ENCODE measurements at regions not wholly inside any gene's neighbourhood (a gene's known extent, or its start where the extent isn't known, plus 50 kb on each side); places are given as distances from the start of the nearest gene placed in this dataset.
A peak's percentile ranks its signal among the peaks of the same experiment; 100 is the strongest.
"Not testable (repeated sequence)": the region's sequence is repeated elsewhere in the genome, so short reads cannot be mapped to it uniquely, and the experiment has no call there.

DNA sequence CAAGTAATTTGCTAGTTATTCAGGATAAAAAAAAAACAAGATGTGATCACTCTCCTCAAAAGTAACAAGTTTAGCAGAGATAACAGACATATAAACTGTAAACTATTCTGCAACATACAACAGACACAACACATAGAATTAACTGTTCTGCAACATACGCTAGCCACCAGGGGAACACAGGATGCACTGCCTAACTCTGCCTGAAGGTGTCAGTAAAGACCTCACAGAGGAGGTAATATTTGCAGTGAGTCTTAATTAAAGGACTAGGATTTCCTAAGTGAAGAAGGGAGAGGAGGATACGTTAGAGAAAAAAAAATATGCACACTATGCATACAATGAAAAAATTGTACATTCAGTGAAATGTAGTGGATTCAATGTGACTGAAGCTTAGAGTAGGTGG is 129.6 kb downstream of the NBPF8 start:
- not testable (repeated sequence) for DNase-seq (ENCODE audit: low read depth, low spot score); H3K27me3 ChIP-seq (ENCODE audit: control insufficient read depth, insufficient read depth, low read length); H3K9me3 ChIP-seq (ENCODE audit: control insufficient read depth, insufficient read depth, low read length); H3K27ac ChIP-seq (ENCODE audit: low read length); H3K4me1 ChIP-seq (ENCODE audit: control insufficient read depth, insufficient read depth, low read length); H3K36me3 ChIP-seq (ENCODE audit: control insufficient read depth, insufficient read depth, low read length); H3K4me3 ChIP-seq (ENCODE audit: low read length)
- WGBS (ENCODE audit: insufficient coverage, insufficient read length) = no CpG with 5 or more reads among the region's 2 CpGs

DNA sequence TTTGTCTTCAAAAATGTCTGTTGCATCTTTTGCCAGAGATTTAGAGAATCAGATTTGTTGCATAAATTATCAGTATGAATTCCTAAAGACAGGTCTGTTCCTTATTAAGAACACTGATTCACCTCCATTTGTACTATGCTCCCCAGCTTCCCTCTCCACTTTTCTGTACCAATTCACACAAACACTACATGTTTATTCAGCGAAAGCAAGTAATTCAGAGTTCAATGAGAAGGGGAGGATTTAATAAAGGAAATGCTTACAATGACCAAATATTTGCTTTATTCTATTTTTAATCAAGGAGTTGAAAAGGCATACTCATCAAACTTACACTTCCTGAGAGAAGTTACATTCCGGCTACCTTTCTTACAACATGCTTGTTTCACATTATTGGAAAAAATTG is 135.5 kb downstream of the NBPF8 start:
- not testable (repeated sequence) for H3K27ac ChIP-seq (ENCODE audit: low read length); H3K4me1 ChIP-seq (ENCODE audit: control insufficient read depth, insufficient read depth, low read length); H3K27me3 ChIP-seq (ENCODE audit: control insufficient read depth, insufficient read depth, low read length); H3K36me3 ChIP-seq (ENCODE audit: control insufficient read depth, insufficient read depth, low read length); H3K4me3 ChIP-seq (ENCODE audit: low read length); H3K9me3 ChIP-seq (ENCODE audit: control insufficient read depth, insufficient read depth, low read length); DNase-seq (ENCODE audit: low read depth, low spot score)
- WGBS (ENCODE audit: insufficient coverage, insufficient read length) = no CpG with 5 or more reads among the region's 2 CpGs

DNA sequence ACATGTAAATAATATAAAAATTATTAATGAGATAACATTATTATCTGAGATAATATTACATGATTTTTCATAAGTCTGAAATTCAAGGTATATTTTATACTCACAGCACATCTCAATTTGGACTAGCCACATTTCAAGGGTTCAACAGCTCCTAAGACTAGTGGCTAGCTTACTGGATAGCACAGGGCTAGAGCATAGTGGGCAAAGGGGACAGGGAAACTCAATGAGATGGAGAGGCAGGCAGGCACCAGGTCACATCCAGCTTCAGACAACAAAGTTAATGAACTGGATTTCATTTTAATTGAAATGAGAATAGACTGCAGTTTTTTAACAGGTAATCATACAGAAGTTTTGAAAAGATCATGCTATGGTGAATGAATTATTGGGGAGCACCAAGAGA is 137.4 kb downstream of the NBPF8 start:
- not testable (repeated sequence) for H3K4me1 ChIP-seq (ENCODE audit: control insufficient read depth, insufficient read depth, low read length); H3K9me3 ChIP-seq (ENCODE audit: control insufficient read depth, insufficient read depth, low read length); DNase-seq (ENCODE audit: low read depth, low spot score); H3K27me3 ChIP-seq (ENCODE audit: control insufficient read depth, insufficient read depth, low read length); H3K4me3 ChIP-seq (ENCODE audit: low read length); H3K36me3 ChIP-seq (ENCODE audit: control insufficient read depth, insufficient read depth, low read length); H3K27ac ChIP-seq (ENCODE audit: low read length)

DNA sequence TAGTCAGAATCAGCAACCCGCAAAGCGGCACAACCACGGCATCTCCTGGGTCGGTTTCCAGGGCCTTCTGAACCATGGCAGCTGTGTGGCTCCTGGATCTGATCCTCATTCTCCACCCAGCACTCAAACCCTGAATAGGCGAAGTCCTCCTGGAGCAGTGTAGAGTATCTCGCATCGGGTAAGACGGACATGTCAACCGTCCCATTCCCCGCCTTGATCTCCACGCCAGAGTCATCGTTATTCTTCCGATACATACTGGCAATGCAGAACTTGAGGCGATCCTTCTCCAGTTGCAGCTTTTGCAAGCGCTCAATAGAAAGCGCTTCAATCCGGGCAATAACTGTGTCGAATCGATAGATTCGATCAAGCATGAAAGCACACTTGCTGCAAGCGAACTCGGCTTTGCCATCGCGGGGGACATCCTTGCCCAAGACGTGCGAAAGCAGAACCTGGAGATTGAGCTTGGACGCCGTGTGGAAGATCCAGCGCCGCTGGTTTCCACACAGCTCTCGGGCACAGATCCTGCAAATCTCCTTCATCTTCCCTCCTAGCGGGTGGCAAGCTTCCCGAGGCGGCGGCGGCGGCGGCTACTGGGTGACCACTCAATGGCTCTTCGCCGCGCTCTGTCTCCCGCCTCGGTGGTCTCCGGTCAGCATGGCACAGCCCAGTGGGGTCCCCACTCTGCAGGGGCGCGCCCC is 142.9 kb downstream of the NBPF8 start:
- H3K4me1 ChIP-seq (ENCODE audit: control insufficient read depth, insufficient read depth, low read length); H3K36me3 ChIP-seq (ENCODE audit: control insufficient read depth, insufficient read depth, low read length); DNase-seq (ENCODE audit: low read depth, low spot score); H3K27me3 ChIP-seq (ENCODE audit: control insufficient read depth, insufficient read depth, low read length); H3K9me3 ChIP-seq (ENCODE audit: control insufficient read depth, insufficient read depth, low read length); H3K27ac ChIP-seq (ENCODE audit: low read length): not testable (repeated sequence)
- no CpG with 5 or more reads among the region's 46 CpGs for WGBS (ENCODE audit: insufficient coverage, insufficient read length)
- peak overlapping the region; percentile 45; the same call in 1 of the 2 replicates for H3K4me3 ChIP-seq (ENCODE audit: low read length)

DNA sequence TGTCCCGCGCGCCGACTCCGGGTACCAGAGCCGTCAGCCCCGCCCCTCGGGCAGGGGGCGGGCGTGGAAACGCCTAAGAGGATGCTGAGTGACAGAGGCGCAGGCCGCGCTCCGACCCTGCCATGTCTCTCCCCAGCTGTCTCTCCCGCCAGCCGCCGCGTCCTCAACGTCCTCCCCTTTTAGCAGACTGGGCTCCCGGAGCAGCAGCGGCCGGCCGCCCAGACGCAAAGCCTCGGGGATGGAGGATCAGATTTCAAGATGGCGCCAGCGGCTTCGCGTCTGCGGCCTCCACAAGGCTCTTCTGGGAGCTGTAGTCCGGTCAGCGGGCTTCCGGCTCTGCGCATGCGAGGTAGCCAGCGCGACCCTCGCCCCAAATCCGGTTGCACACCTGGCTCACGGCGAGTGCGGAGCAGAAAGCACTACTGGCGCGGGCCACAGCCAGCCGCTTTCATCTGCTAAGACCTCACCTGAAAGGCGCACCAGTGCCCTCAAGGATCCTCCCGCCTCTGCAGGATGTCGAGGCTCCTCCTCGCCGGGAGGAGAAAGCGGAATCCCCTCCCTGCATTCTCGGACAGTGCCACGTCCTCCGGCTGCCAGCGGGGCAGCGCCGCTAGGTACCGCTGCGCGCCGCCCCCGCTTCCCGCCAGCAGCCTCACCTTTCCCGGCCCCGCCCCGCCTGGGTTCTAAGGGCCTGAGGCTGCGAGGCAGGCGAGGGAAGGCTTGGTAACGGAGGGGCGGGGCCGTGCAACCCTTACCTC is 143.6 kb downstream of the NBPF8 start:
- no CpG with 5 or more reads among the region's 72 CpGs for WGBS (ENCODE audit: insufficient coverage, insufficient read length)
- not testable (repeated sequence) for DNase-seq (ENCODE audit: low read depth, low spot score); H3K36me3 ChIP-seq (ENCODE audit: control insufficient read depth, insufficient read depth, low read length); H3K27me3 ChIP-seq (ENCODE audit: control insufficient read depth, insufficient read depth, low read length); H3K9me3 ChIP-seq (ENCODE audit: control insufficient read depth, insufficient read depth, low read length); H3K27ac ChIP-seq (ENCODE audit: low read length); H3K4me1 ChIP-seq (ENCODE audit: control insufficient read depth, insufficient read depth, low read length)
- peak overlapping the region; percentile 81; the same call in 1 of the 2 replicates for H3K4me3 ChIP-seq (ENCODE audit: low read length)

DNA sequence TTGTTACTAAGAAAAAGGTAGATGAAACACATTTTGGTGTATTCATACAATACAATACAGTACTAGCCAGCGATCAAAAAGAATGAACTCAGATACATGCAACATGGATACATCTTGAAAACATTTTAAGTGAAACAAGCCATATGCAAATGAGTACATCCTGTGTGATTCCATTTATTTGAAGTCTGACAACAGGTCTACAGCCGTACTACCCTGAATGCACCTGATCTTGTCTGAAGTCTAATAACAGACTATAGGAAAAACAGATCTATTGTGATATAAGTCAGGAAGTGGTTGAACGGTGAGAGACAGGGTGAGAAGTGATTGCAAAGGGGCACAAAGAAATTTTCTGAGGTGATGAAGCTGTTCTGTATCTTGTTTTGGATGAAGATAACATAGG is 146.9 kb downstream of the NBPF8 start:
- DNase-seq (ENCODE audit: low read depth, low spot score); H3K36me3 ChIP-seq (ENCODE audit: control insufficient read depth, insufficient read depth, low read length); H3K4me3 ChIP-seq (ENCODE audit: low read length); H3K9me3 ChIP-seq (ENCODE audit: control insufficient read depth, insufficient read depth, low read length); H3K27ac ChIP-seq (ENCODE audit: low read length); H3K4me1 ChIP-seq (ENCODE audit: control insufficient read depth, insufficient read depth, low read length); H3K27me3 ChIP-seq (ENCODE audit: control insufficient read depth, insufficient read depth, low read length): not testable (repeated sequence)
- no CpG with 5 or more reads among the region's 3 CpGs for WGBS (ENCODE audit: insufficient coverage, insufficient read length)

DNA sequence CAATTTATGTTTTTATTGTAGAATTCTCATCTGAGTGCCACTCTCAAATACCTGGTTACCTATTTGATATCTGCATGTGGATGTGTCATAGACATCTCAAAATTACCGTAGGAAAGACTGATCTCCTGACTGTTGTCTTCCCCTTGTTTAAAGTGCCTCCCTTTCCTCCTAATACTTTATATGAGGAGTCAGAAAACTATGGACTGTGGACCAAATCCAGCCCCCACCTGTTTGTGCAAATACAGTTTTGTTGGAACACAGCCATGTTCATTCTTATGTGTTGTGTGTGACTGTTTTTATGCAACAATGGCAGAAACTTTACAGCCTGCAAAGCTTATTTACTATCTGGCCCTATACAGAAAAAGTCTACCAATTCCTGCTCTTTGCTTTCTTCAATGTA is 150.6 kb downstream of the NBPF8 start:
- not testable (repeated sequence) for DNase-seq (ENCODE audit: low read depth, low spot score); H3K27me3 ChIP-seq (ENCODE audit: control insufficient read depth, insufficient read depth, low read length); H3K27ac ChIP-seq (ENCODE audit: low read length); H3K4me1 ChIP-seq (ENCODE audit: control insufficient read depth, insufficient read depth, low read length); H3K4me3 ChIP-seq (ENCODE audit: low read length); H3K36me3 ChIP-seq (ENCODE audit: control insufficient read depth, insufficient read depth, low read length); H3K9me3 ChIP-seq (ENCODE audit: control insufficient read depth, insufficient read depth, low read length)
- no CpG with 5 or more reads among the region's 1 CpG for WGBS (ENCODE audit: insufficient coverage, insufficient read length)

DNA sequence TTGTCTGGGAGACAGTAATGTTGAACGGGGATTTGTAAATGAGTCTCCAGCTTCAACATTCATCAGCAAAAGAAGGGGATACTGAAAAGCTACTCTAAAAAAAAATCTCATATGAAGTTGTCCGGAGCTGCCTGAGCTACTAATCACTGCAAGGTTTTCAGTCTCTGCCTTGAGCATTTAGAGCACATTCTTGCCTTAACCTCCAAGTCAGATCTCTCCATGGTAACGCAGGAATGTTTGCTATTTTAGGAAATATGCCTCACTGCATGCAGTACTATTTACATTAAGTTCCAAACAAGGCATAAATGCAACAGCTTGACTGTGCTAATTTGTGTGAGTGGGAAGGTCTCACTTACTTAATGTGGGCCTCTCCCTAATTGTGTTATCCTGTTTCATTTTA is 152.8 kb downstream of the NBPF8 start:
- not testable (repeated sequence) for H3K9me3 ChIP-seq (ENCODE audit: control insufficient read depth, insufficient read depth, low read length); H3K27ac ChIP-seq (ENCODE audit: low read length); H3K4me1 ChIP-seq (ENCODE audit: control insufficient read depth, insufficient read depth, low read length); H3K27me3 ChIP-seq (ENCODE audit: control insufficient read depth, insufficient read depth, low read length); H3K36me3 ChIP-seq (ENCODE audit: control insufficient read depth, insufficient read depth, low read length); H3K4me3 ChIP-seq (ENCODE audit: low read length); DNase-seq (ENCODE audit: low read depth, low spot score)
- no CpG with 5 or more reads among the region's 3 CpGs for WGBS (ENCODE audit: insufficient coverage, insufficient read length)

DNA sequence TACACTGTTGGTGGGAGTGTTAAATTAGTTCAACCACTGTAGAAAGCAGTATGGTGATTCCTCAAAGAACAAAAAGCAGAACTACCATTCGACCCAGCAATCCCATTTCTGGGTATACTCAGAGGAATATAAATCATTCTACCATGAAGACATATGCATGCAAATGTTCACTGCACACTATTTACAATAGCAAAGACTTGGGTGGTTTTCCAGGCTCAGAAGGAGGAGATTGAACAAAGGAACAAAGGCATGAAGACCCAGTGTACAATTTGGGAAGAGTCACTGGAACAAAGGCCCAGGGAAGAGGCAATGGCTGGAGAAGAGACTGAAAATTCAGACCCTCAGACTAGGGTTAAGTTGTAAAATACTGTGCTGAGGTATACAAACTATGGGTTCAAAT is 148.5 kb upstream of the NBPF26 start:
- not testable (repeated sequence) for H3K4me1 ChIP-seq (ENCODE audit: control insufficient read depth, insufficient read depth, low read length); H3K36me3 ChIP-seq (ENCODE audit: control insufficient read depth, insufficient read depth, low read length)
- no CpG with 5 or more reads among the region's 1 CpG for WGBS (ENCODE audit: insufficient coverage, insufficient read length)

DNA sequence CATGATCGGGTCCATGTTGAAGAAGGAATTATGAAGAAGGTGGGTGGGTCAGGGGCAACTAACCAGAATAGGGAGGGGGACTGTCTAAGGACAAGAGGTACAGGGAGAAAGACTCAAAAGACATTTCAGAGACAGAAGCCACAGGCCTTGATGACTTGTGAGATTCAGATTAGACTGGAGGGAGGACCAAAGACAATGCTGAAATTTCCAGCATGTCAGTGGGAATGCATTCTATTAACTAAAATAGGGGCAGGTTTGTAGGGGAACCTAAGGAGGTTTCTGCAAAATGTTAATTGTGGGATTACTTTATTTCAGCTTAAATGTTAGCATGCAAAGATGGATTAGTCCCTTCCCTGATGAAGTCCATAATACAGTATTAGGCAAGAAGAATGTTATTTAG is 141.6 kb upstream of the NBPF26 start:
- H3K27me3 ChIP-seq (ENCODE audit: control insufficient read depth, insufficient read depth, low read length); H3K27ac ChIP-seq (ENCODE audit: low read length); DNase-seq (ENCODE audit: low read depth, low spot score); H3K9me3 ChIP-seq (ENCODE audit: control insufficient read depth, insufficient read depth, low read length); H3K4me3 ChIP-seq (ENCODE audit: low read length); H3K36me3 ChIP-seq (ENCODE audit: control insufficient read depth, insufficient read depth, low read length); H3K4me1 ChIP-seq (ENCODE audit: control insufficient read depth, insufficient read depth, low read length): not testable (repeated sequence)
- no CpG with 5 or more reads among the region's 1 CpG for WGBS (ENCODE audit: insufficient coverage, insufficient read length)

More for the DNA sequence above, 148.5 kb upstream of the NBPF26 start:
- DNase-seq (ENCODE audit: low read depth, low spot score); H3K4me3 ChIP-seq (ENCODE audit: low read length); H3K27ac ChIP-seq (ENCODE audit: low read length); H3K27me3 ChIP-seq (ENCODE audit: control insufficient read depth, insufficient read depth, low read length); H3K9me3 ChIP-seq (ENCODE audit: control insufficient read depth, insufficient read depth, low read length): not testable (repeated sequence)

DNA sequence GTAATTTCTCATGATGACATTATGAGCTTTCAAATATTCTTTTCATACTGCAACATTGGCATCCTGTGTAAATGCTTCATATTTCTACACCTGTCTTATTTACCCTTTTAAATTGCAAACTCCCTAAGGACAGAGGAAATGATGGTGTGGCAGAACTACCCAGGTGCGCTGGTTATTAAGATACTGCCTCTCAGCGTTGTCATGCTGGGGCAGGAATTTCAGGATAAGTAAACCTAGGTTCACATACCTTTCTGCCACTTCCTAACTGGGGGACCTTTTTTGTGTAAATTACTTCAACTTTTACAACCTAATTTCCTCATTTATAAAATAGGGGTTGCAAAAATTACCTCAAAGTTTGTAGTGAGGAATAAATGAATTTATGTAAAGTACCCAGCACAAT is 137.7 kb upstream of the NBPF26 start:
- not testable (repeated sequence) for H3K9me3 ChIP-seq (ENCODE audit: control insufficient read depth, insufficient read depth, low read length); DNase-seq (ENCODE audit: low read depth, low spot score); H3K27ac ChIP-seq (ENCODE audit: low read length); H3K4me3 ChIP-seq (ENCODE audit: low read length); H3K4me1 ChIP-seq (ENCODE audit: control insufficient read depth, insufficient read depth, low read length); H3K36me3 ChIP-seq (ENCODE audit: control insufficient read depth, insufficient read depth, low read length); H3K27me3 ChIP-seq (ENCODE audit: control insufficient read depth, insufficient read depth, low read length)
- WGBS (ENCODE audit: insufficient coverage, insufficient read length) = no CpG with 5 or more reads among the region's 2 CpGs
